T-helper 1 cell treated with Interleukin-12 subunit alpha and Interleukin-12 subunit beta and Interleukin-4 antibody, amounts not matched to agents 30 ng/mL and 1 ng/mL, for 36 hours (primary cell): ENCODE measurements at regions not wholly inside any gene's neighbourhood (a gene's known extent, or its start where the extent isn't known, plus 50 kb on each side); places are given as distances from the start of the nearest gene placed in this dataset.
"Not testable (repeated sequence)": the region's sequence is repeated elsewhere in the genome, so short reads cannot be mapped to it uniquely, and the experiment has no call there.

Experiments used
- intact Hi-C: fragments of 100-400 bp; cut with micrococcal nuclease; formaldehyde crosslinking; loops from one replicate; pipeline ENCODE4 v1.15.1; 2024

DNA sequence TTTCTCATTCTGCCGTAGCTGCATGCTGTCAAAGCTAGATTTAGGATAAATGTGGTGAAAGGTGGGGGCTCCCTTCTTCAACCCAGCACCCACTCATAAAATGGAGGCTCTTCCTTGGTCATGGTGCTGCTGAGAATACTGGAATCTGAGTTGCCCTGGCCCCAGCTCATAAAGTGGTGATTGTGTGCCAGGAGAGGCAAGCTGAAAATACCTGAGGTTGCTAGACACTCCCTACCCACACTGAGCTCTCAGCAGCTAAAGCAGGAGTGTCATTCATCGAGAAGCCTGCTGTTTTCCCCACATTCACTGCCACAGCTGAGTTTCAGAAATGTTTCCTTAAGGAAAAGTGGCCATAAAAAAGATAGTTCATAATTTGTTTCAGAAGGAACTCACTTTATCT is 297.1 kb upstream of the RBMS1 start:
- intact Hi-C loops = no loop called here

- intact Hi-C loops = no loop called here
Measured at GRCh38 chr2:160791884-160792283, 298.3 kb upstream of the RBMS1 start.

- intact Hi-C loops = no loop called here
Measured at GRCh38 chr2:160792837-160793236, 299.2 kb upstream of the RBMS1 start.

DNA sequence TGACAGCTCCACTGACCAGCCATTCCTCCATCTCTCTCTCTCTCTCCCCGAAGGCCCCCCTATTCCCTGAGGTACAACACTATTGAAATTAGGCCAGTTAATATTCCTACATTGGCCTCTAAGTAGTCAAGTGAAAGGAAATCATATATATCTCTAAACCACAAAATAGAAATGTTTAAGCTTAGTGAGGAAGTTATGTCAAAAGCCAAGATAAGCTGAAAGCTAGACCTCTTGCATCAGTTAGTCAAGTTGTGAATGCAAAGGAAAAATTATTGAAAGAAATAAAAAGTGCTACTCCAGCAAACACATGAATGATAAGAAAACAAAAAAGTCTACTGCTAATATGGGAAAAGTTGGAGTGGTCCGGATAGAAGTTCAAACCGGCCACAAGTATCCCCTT is 301.3 kb upstream of the RBMS1 start:
- intact Hi-C loops = no loop called here

DNA sequence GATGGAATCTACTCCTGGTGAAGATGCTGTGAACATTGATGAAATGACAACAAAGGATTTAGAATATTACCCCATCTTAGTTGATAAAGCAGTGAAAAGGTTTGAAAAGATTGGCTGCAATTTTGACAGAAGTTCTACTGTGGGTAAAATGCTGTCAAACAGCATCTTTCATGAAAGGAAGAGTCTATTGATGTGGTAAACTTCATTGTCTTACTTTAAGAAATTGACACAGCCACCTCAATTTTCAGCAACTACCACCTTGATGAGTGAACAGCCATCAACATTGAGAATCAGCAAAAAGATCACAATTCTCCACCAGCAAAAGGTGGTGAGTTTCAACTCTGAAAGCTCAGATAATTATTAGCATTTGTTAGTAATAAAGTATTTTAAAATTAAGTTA is 310.3 kb upstream of the RBMS1 start:
- intact Hi-C loops = no loop called here

GRCh38 chr2:160810406-160810805 is 316.8 kb upstream of the RBMS1 start:
- intact Hi-C loops = no loop called here

GRCh38 chr2:160812830-160813505 is 319.4 kb upstream of the RBMS1 start:
- intact Hi-C loops = no loop called here

DNA sequence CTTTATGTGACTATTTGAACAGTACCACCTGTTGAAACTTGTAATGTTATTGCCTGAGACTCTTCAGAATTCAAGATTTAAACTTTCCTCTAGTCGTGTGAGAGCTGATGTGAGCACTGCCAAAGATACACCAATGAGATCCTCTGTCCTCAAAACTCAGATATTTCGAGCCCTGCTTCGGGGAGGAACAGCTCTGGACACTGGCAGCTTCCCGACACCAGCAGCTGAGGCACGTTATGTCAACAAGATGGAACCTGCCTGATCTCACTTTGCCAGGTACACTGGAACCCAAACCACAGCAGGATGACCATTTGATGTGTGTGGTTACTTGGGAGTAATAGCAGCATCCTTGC is 319.9 kb upstream of the RBMS1 start:
- intact Hi-C loops = no loop called here

DNA sequence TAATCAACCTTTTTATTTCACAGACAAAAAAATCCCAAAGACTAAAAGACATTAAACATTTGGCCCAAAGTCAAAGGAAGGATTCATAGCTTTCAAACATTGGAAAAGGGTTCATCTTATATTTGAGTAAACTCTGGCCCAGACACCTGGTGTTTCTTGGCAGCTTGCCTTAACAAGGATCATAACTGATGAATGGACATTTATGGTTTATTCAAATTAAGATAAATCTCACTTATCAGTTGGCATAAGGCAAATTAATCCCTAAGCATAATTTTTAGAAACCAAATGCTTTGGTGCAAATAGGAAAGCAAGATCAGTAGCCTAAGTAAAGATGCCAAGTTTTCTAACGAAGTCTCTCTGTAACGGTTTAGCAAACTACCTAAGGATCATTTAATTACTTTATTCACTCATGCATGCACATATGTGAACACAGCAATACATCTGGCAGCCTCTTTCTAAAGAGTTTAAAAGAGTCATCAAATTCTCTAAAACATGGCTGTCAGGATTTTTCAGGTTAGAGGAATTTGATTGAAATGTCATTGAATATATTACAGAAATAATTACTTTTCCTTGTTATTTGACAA is 323.4 kb upstream of the RBMS1 start:
- intact Hi-C loops = no loop called here

GRCh38 chr2:160820691-160821090 is 327.1 kb upstream of the RBMS1 start:
- intact Hi-C loops = no loop called here

GRCh38 chr2:160822006-160822405 is 328.4 kb upstream of the RBMS1 start:
- intact Hi-C loops = no loop called here

DNA sequence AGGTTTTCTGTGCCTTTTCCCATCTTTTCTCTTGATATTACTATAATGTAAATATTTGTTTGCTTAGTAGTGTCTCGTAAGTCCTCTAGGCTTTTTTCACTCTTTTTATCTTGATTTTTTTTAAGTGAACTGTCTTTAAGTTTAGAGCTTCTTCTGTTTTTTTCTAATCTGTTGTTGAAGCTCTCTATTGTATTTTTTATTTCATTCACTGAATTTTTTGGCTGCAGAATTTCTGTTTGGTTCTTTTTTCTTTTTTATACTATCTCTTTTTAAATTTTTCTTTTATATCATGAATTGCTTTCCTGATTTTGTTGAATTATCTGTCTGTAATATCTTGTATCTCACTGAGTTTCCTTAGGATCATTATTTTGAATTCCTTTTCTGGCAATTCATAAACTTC is 331.8 kb upstream of the RBMS1 start:
- intact Hi-C loops = no loop called here

- intact Hi-C loops = no loop called here
Measured at GRCh38 chr2:160826496-160826895, 332.9 kb upstream of the RBMS1 start.

- intact Hi-C loops = no loop called here
Measured at GRCh38 chr2:160828076-160828475, 332.2 kb upstream of the TANK start.

DNA sequence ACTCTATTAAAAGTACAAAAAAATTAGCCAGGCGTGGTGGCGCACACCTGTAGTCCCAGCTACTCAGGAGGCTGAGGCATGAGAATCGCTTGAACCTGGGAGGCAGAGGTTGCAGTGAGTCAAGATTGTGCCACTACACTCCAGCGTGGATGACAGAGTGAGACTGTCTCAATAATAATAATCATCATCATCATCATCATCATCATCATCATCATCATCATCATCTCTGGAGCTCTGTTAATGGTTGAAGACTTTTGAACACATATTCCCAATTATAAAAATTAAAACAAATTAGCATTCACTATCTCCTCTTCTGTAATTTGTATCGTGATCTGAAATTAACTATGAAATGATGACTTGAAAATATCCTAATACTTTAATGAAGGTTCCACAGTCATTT is 327.8 kb upstream of the TANK start:
- intact Hi-C loops = not testable (repeated sequence)

DNA sequence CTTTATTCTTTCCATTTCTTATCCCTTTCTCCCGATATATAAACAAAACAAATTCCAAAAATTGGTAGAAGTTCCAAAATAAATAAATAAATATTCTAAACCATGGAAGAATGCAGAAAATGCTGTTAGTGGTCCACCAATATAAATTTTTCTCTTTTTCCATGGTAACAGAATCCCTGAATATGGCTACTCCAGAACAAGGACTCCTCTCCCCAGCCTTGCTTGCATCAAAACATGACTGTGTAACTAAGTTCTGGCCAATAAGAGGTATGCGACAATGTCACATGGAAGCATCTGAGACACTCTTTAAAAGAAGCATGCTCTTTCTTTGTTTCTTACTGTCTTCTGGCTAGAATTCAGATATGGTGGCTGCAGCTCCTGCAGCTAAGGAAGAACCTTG is 325.1 kb upstream of the TANK start:
- intact Hi-C loops = no loop called here

DNA sequence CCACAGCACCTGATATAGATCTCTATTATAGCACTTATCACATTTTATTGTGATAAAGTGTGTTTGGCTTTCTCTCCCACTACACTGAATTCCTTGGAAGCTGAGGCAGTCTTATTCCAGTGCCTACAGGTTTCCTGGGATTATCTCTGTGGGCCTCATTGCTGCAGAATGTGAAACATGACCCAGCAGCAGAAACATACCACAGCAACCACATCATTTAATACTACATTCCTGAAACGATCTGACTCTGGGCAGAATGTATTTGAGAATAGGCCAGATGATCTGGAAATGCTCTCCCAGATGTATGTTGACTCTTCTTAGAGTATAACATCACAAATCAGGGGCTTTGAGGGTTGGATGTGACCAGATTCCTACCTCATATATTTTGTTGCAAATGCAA is 323.5 kb upstream of the TANK start:
- intact Hi-C loops = no loop called here

DNA sequence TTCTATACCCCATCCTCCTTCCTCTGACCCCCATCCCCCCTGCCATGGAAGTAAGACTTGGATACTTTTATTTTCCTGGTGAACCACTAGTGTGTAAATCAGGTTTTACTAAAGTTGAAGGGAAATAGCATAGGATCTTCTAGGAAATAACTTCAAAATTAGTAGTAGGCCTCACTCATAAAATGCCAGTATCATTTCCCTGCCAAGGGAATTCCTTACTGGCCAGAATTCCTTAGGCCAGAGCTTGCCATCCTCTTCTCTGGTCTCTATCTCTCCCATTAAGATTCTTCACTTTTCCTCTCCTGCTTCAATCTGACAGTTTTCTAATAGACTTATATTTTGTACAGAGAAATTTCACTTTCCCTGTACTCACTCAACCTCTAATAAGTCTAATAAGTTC is 322.8 kb upstream of the TANK start:
- intact Hi-C loops = no loop called here

- intact Hi-C loops = no loop called here
Measured at GRCh38 chr2:160838147-160838546, 322.1 kb upstream of the TANK start.

DNA sequence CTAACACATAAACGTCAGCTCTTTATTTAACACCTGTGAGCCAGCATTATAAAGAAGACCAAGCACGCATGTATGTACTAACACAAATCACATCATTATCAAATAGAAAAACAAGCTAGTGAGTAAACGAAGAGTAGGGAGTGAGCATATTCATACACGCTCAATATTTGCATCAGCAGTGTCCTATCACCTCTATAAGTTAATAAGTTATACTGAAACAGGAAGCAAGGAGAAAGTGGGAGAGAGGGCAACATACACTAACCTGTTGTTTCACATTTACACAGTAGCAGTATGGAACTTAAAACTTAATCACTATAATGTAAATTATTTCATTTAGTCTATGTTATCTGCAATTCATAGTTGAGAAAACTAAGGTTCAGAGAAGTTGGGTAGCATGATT is 321.5 kb upstream of the TANK start:
- intact Hi-C loops = no loop called here

GRCh38 chr2:160842286-160842685 is 317.9 kb upstream of the TANK start:
- intact Hi-C loops = no loop called here

GRCh38 chr2:160859096-160859495 is 301.1 kb upstream of the TANK start:
- intact Hi-C loops = no loop called here

DNA sequence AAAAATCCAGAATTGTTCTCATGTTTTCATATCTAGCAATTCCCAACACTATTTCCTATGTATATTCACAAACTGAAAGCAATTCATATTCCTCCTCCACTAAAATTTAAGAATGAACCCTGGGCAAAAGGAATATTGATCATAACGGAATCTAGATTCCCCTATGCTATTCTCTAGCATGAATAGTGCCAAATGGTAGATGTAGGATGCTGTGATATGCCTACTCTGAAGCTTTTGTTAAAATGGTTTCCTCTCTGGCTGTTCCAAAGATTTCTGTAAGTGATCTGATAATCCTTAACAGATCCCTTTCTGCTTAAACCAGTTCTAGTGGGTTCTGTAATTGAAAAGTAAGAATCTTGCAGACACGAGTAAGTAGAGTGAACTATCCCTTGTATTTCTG is 298.0 kb upstream of the TANK start:
- intact Hi-C loops = no loop called here

DNA sequence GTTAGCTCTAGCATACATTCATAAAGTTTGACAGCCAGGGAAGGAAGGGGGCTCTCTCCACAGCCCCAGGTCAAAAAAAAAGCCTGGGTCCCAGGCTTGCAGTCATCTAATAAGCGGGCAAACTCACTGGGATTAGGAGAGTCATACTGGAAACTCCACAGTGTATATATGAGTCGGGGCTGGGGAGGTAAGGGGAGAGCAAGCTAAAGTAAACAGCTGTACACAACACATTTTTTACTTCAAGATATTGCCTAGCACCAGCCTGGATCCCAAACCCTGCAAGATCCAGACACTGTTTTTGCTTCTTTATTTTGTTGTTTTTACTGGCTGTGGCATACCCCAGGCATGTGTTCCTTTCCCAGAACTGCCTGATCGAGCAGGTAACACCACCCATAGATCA is 291.3 kb upstream of the TANK start:
- intact Hi-C loops = no loop called here
